Fibroblast of mammary gland (primary cell): ENCODE measurements at regions not wholly inside any gene's neighbourhood (a gene's known extent, or its start where the extent isn't known, plus 50 kb on each side); places are given as distances from the start of the nearest gene placed in this dataset.
"Not testable (repeated sequence)": the region's sequence is repeated elsewhere in the genome, so short reads cannot be mapped to it uniquely, and the experiment has no call there.

Source experiments
- DNase-seq: peaks from one replicate; pipeline ENCODE4 v3.0.0-alpha.2; 2010; ENCODE audit warnings: low read depth
- H3K4me3 ChIP-seq: 2 replicates; pipeline ENCODE4 v1.5.1; 2011; ENCODE audit warnings: low read depth, mild to moderate bottlenecking, low read length, moderate library complexity; ENCODE audit not compliant: control insufficient read depth
- TF ChIP-seq, protein P1 (sequence below): conservative IDR thresholded peaks from 2 replicates; pipeline ENCODE4 v1.5.1; 2011; ENCODE audit warnings: low read depth, low read length, inconsistent platforms; ENCODE audit not compliant: control insufficient read depth, insufficient read depth

DNA sequence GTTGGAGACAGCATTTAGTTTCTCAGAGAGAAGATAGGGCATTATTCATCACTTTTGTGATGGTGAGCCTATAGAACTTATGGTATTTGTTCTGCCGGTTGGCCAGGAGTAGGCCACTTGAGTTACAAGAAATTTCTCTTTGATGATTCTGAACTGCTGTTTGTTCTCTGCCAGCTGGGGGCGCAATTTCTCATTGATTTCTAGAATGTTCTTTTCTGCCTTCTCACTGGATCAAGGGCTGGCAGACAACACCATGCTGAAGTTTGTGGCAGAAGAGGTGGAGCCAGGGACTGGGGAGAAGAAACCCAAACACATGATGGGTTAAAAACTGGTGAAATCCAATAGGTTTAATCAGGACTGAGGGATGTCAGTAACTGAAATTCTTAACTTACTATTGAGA lies 360.6 kb downstream of the FAM72C start:
- H3K4me3 ChIP-seq, result no peak overlapping the region
- peak; percentile 7 for DNase-seq
- TF ChIP-seq, protein P1, sequence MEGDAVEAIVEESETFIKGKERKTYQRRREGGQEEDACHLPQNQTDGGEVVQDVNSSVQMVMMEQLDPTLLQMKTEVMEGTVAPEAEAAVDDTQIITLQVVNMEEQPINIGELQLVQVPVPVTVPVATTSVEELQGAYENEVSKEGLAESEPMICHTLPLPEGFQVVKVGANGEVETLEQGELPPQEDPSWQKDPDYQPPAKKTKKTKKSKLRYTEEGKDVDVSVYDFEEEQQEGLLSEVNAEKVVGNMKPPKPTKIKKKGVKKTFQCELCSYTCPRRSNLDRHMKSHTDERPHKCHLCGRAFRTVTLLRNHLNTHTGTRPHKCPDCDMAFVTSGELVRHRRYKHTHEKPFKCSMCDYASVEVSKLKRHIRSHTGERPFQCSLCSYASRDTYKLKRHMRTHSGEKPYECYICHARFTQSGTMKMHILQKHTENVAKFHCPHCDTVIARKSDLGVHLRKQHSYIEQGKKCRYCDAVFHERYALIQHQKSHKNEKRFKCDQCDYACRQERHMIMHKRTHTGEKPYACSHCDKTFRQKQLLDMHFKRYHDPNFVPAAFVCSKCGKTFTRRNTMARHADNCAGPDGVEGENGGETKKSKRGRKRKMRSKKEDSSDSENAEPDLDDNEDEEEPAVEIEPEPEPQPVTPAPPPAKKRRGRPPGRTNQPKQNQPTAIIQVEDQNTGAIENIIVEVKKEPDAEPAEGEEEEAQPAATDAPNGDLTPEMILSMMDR, result peak; percentile 24

DNA sequence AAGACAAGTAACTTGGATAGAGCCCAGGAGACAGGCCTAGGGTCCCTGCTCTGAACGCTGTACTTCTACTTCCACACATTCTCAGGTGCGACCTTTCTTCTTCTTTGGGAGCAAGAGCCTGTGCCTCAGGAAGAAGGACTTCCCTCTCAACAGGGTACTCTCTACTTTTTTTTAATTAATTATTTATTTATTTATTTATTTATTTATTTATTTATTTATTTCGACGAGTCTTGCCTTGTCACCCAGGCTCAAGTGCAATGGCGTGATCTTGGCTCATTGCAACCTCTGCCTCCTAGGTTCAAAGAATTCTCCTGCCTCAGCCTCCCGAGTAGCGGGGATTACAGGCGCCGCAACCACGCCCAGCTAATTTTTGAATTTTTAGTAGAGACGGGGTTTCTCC lies 361.6 kb downstream of the FAM72C start:
- no peak for DNase-seq
- TF ChIP-seq, protein P1, result no peak
- H3K4me3 ChIP-seq, result no peak overlapping the region

DNA sequence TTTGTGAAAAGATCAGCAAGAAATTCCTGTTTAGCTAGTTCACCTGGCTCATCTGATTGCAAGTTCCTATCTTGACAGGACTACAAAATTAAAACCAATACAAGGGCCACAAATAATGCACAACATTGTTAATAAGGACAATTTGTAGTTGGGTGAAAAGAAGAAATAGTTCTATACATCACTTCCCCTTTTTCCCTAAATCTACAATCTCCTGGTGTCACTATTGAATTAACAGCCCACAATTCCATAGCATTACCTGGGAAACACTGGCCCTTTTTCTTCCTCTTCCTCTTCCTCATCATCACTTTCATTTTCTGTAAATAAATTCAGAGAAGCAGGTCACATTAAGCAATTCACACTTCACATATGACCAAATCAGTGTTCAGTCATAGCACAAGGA lies 366.9 kb downstream of the FAM72C start:
- DNase-seq, result no peak
- no peak overlapping the region for H3K4me3 ChIP-seq
- TF ChIP-seq, protein P1, result no peak

DNA sequence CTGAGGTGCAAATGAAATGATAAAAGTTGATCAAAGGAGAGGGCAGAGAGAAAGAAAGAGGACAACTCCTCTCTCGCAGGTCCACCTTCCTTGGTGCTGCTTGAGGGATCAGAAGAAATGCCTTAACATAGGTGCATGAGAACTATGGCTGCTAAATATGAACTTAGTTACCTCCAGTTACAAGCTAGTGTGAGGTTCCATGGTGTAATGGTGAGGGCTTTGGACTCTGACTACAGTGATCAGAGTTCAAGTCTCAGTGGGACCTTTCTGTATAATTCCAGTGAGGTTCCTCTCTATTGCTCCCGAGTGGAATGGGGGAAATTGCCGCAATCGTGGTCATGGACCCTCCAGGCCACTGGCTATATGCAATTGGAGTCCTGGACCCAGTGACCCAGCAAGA lies 387.3 kb downstream of the FAM72C start:
- DNase-seq, result no peak
- TF ChIP-seq, protein P1, result no peak

DNA sequence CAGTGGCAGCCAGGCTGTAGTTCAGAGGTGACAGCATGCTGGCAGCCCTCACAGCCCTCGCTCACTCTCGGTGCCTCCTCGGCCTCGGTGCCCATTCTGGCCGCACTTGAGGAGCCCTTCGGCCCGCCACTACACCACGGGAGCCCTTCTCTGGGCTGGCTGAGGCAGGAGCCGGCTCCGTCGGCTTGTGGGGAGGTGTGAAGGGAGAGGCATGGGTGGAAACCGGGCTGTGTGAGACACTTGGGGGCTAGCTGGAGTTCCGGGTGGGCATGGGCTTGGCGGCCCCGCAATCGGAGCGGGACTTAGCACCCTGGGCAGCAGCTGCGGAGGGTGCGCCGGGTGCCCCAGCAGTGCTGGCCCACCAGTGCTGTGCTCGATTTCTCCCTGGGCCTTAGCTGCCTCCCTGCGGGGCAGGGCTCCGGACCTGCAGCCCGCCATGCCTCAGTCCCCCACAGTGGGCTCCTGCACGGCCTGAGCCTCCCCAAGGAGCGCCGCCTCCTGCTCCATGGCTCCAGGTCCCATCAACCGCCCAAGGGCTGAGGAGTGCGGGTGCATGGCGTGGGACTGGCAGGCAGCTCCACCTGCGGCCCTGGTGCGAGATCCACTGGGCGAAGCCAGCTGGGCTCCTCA lies 396.8 kb downstream of the FAM72C start:
- TF ChIP-seq, protein P1, result no peak
- DNase-seq, result no peak
- no peak overlapping the region for H3K4me3 ChIP-seq

More for the DNA sequence above, 387.3 kb downstream of the FAM72C start:
- H3K4me3 ChIP-seq, result no peak overlapping the region

DNA sequence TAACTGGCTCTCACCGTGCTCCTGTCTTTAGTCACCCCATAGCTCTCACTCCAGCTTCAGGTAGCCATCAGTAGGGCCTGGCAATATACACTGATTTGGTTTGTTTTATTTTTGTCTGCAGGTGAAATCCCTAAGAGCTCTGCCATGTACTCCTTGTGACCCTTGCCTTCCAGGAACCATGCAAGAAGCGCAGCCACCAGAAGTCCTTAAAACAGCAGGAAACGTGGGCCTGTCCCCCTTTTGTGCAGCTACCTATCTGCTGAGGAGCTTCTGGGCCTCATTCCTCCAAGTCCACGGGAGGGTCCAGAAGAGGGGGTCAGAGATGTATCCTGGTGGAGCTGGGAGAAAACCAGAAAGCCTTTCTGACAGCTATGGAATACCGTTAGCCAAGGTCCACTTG lies 399.1 kb downstream of the FAM72C start:
- not testable (repeated sequence) for H3K4me3 ChIP-seq, DNase-seq

DNA sequence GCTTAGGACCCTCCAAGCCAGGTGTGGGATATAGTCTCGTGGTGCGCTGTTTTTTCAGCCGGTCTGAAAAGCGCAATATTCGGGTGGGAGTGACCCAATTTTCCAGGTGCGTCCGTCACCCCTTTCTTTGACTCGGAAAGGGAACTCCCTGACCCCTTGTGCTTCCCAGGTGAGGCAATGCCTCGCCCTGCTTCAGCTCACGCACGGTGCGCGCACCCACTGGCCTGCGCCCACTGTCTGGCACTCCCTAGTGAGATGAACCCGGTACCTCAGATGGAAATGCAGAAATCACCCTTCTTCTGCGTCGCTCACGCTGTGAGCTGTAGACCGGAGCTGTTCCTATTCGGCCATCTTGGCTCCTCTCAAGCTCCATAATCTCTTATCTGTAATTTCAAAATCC lies 408.0 kb downstream of the FAM72C start:
- H3K4me3 ChIP-seq, DNase-seq: not testable (repeated sequence)

DNA sequence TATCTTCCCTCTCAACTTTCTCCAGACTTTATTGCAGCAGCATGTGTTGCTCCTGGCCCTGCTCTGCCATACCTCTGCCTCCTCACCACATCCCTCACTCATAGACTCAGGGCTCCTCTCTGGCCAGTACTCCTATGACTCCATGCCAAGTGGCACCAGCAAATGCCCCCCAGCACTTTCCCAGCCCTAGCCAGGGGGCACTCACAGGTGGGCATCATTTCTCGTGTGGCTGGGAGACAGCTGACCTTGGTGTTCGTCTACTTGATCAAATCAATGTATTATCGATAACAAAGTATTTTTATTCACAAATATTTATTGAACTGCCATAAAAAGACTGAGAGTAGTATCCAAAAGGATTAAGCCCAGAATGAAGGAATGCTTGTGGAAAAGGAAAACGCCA lies 418.2 kb downstream of the FAM72C start:
- DNase-seq, result no peak
- no peak overlapping the region for H3K4me3 ChIP-seq
- TF ChIP-seq, protein P1, result no peak

DNA sequence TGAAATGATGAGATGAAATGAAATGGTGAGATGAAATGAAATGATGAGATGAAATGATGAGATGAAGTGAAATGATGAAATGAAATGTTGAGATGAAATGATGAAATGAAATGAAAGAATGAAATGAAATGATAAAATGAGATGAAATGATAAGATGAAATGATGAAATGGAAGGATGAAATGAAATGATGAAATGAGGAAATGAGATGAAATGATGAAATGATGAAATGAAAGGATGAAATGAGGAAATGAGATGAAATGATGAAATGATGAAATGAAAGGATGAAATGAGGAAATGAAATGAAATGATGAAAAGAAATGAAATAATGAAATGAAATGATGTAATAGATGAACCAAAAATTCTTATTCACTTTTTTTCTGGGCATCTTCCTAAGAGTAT lies 467.1 kb downstream of the FAM72C start:
- not testable (repeated sequence) for DNase-seq, H3K4me3 ChIP-seq

DNA sequence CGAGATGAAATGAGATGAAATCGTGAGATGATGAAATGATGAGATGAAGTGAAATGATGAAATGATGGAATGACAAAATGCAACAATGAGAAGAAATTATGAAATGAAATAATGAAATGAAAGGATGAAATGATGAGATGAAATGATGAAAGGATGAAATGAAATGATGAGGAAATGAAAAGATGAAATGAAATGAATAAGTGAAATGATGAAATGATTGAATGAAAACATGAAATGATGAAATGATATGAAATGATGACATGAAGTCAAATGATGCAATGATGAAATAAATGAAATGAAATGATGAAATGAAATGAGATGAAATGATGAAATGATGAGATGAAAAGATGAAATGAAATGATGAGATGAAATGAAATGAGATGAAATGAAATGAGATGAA lies 467.7 kb downstream of the FAM72C start:
- DNase-seq, result not testable (repeated sequence)

DNA sequence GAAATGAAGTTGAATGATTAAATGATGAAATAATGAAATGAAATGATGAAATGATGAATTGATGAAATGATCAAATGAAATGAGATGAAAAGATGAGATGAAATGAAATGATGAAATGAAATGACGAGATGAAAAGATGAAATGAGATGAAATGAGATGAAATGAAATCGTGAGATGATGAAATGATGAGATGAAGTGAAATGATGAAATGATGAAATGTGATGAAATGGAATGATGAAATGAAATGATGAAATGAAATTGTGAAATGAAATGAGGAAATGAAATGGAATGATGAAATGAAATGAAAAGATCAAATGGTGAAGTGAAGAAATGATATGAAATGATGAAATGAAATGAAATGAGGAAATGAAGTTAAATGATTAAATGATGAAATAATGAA lies 468.7 kb downstream of the FAM72C start:
- H3K4me3 ChIP-seq, DNase-seq: not testable (repeated sequence)

More for the DNA sequence above, 467.7 kb downstream of the FAM72C start:
- H3K4me3 ChIP-seq, result not testable (repeated sequence)

DNA sequence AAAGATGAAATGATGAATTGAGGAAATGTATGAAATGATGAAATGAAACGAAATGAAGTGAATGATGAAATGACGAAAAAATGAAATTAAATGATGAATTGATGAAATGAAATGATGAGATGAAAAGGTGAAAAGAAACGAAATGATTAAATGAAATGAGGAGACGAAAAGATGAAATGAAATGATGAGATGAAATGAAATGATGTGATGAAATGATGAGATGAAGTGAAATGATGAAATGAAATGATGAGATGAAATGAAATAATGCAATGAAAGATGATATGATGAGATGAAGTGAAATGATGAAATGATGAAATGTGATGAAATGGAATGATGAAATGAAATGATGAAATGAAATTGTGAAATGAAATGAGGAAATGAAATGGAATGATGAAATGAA lies 469.7 kb downstream of the FAM72C start:
- not testable (repeated sequence) for DNase-seq, H3K4me3 ChIP-seq
